HEK293T (cell line): ENCODE measurements at regions not wholly inside any gene's neighbourhood (a gene's known extent, or its start where the extent isn't known, plus 50 kb on each side); places are given as distances from the start of the nearest gene placed in this dataset.

ENCODE experiments used
- CTCF ChIA-PET: fragments of 350-600 bp; formaldehyde crosslinking; extraction: SDS; loops from one replicate; lab custom pipeline; 2021; ENCODE audit warnings: antibody characterized with exemption, inconsistent platforms; lab: Yijun Ruan, JAX
- POLR2A ChIA-PET: fragments of 350-600 bp; formaldehyde crosslinking; extraction: SDS; loops from one replicate; lab custom pipeline; 2020; ENCODE audit warnings: antibody characterized with exemption, inconsistent platforms; lab: Yijun Ruan, JAX
- DNase-seq: peaks from one replicate; pipeline ENCODE4 v3.0.0; 2012; ENCODE audit warnings: mixed read lengths; ENCODE audit errors: extremely low spot score
- ARNT ChIP-seq: fragments of 450-650 bp; IDR thresholded peaks from 2 replicates; pipeline ENCODE4 v1.6.1; 2017; ENCODE audit warnings: mild to moderate bottlenecking
- BHLHE40 ChIP-seq: fragments of 450-650 bp; IDR thresholded peaks from 2 replicates; pipeline ENCODE4 v1.6.1; 2016; ENCODE audit warnings: mild to moderate bottlenecking, moderate library complexity, borderline replicate concordance
- CTBP1 ChIP-seq: fragments of 450-650 bp; IDR thresholded peaks from 2 replicates; pipeline ENCODE4 v1.6.1; 2016; ENCODE audit warnings: borderline replicate concordance
- ELF4 ChIP-seq: fragments of 450-650 bp; IDR thresholded peaks from 2 replicates; pipeline ENCODE4 v1.6.1; 2017; ENCODE audit warnings: antibody characterized with exemption
- FOXA1 ChIP-seq: fragments of 450-650 bp; IDR thresholded peaks from 2 replicates; pipeline ENCODE4 v1.6.1; 2016; ENCODE audit warnings: mild to moderate bottlenecking
- FOXK2 ChIP-seq: fragments of 450-650 bp; IDR thresholded peaks from 2 replicates; pipeline ENCODE4 v1.6.1; 2016; ENCODE audit warnings: mild to moderate bottlenecking
- FOXM1 ChIP-seq: fragments of 450-650 bp; IDR thresholded peaks from 2 replicates; pipeline ENCODE4 v1.6.1; 2017; ENCODE audit warnings: mild to moderate bottlenecking, borderline replicate concordance
- HDGF ChIP-seq: fragments of 450-650 bp; IDR thresholded peaks from 2 replicates; pipeline ENCODE4 v1.6.1; 2017; ENCODE audit warnings: antibody characterized with exemption, borderline replicate concordance
- L3MBTL2 ChIP-seq: fragments of 450-650 bp; conservative IDR thresholded peaks from 2 replicates; pipeline ENCODE4 v1.6.1; 2016; ENCODE audit warnings: mild to moderate bottlenecking
- LEF1 ChIP-seq: fragments of 450-650 bp; IDR thresholded peaks from 2 replicates; pipeline ENCODE4 v1.6.1; 2017; ENCODE audit warnings: mild to moderate bottlenecking, borderline replicate concordance
- NFRKB ChIP-seq: fragments of 450-650 bp; IDR thresholded peaks from 2 replicates; pipeline ENCODE4 v1.6.1; 2016; ENCODE audit warnings: mild to moderate bottlenecking, moderate library complexity
- PKNOX1 ChIP-seq: fragments of 450-650 bp; IDR thresholded peaks from 2 replicates; pipeline ENCODE4 v1.6.1; 2016
- SP1 ChIP-seq: fragments of 450-650 bp; IDR thresholded peaks from 2 replicates; pipeline ENCODE4 v1.6.1; 2017
- SUZ12 ChIP-seq: fragments of 450-650 bp; IDR thresholded peaks from 2 replicates; pipeline ENCODE4 v1.6.1; 2016; ENCODE audit warnings: mild to moderate bottlenecking
- TARDBP ChIP-seq: fragments of 450-650 bp; IDR thresholded peaks from 2 replicates; pipeline ENCODE4 v1.6.1; 2016
- ZNF384 ChIP-seq: fragments of 450-650 bp; IDR thresholded peaks from 2 replicates; pipeline ENCODE4 v1.6.1; 2016

- DNase-seq = no peak
- POLR2A ChIA-PET = no interaction called here
- TF ChIP-seq ARNT = no peak
- TF ChIP-seq TARDBP = no peak
- TF ChIP-seq NFRKB = no peak
- TF ChIP-seq L3MBTL2 = no peak
- no peak for TF ChIP-seq FOXA1
- no peak for TF ChIP-seq SP1
- no peak for TF ChIP-seq FOXK2
- no peak for TF ChIP-seq CTBP1
- TF ChIP-seq LEF1 = no peak
- TF ChIP-seq SUZ12 = no peak
- no peak for TF ChIP-seq ZNF384
- no peak for TF ChIP-seq ELF4
- TF ChIP-seq PKNOX1 = no peak
- no peak for TF ChIP-seq HDGF
- no peak for TF ChIP-seq BHLHE40
- TF ChIP-seq FOXM1 = no peak
- CTCF ChIA-PET = no interaction called here
These were observed 136.9 kb downstream of the RWDD3 start for GRCh38 chr1:95370691-95371562.

GRCh38 chr1:95371666-95372282 lies 137.8 kb downstream of the RWDD3 start:
- DNase-seq = no peak
- ChIA-PET POLR2A (no interaction called here), CTCF (no interaction called here)
- TF ChIP-seq PKNOX1 (no peak), FOXM1 (no peak), HDGF (no peak), SP1 (no peak), NFRKB (no peak), ELF4 (no peak), L3MBTL2 (no peak), FOXK2 (no peak), LEF1 (no peak), FOXA1 (no peak), BHLHE40 (no peak), ZNF384 (no peak)

- no peak for DNase-seq
- TF ChIP-seq NFRKB (no peak), BHLHE40 (no peak), PKNOX1 (no peak), FOXM1 (no peak), TARDBP (no peak), L3MBTL2 (no peak), ELF4 (no peak), SUZ12 (no peak), LEF1 (no peak), FOXK2 (no peak), FOXA1 (no peak)
- CTCF ChIA-PET = no interaction called here
- POLR2A ChIA-PET = no interaction called here
These were observed 141.2 kb downstream of the RWDD3 start for GRCh38 chr1:95375174-95375573.

GRCh38 chr1:95380909-95381308 lies 146.9 kb downstream of the RWDD3 start:
- POLR2A ChIA-PET = no interaction called here

GRCh38 chr1:95382000-95382786 lies 148.2 kb downstream of the RWDD3 start:
- CTCF ChIA-PET = no interaction called here
- no peak for TF ChIP-seq BHLHE40
- TF ChIP-seq HDGF = no peak
- TF ChIP-seq NFRKB = no peak
- no peak for TF ChIP-seq SUZ12
- no peak for TF ChIP-seq FOXM1
- no peak for TF ChIP-seq SP1
- TF ChIP-seq PKNOX1 = no peak
- TF ChIP-seq L3MBTL2 = no peak
- no peak for TF ChIP-seq ARNT
- no peak for TF ChIP-seq FOXA1
- TF ChIP-seq CTBP1 = no peak
- DNase-seq = no peak
- POLR2A ChIA-PET = no interaction called here

More at GRCh38 chr1:95380909-95381308, 146.9 kb downstream of the RWDD3 start:
- DNase-seq = no peak
- CTCF ChIA-PET = no interaction called here
- TF ChIP-seq CTBP1 (no peak), SP1 (no peak), ARNT (no peak), NFRKB (no peak), ELF4 (no peak), TARDBP (no peak), L3MBTL2 (no peak), FOXK2 (no peak), PKNOX1 (no peak), LEF1 (no peak)
